Naive thymus-derived CD4-positive, alpha-beta T cell (primary cell): ENCODE measurements at regions not wholly inside any gene's neighbourhood (a gene's known extent, or its start where the extent isn't known, plus 50 kb on each side); places are given as distances from the start of the nearest gene placed in this dataset.
A peak's percentile ranks its signal among the peaks of the same experiment; 100 is the strongest.

ENCODE experiments used
- ATAC-seq: fragments of 150-1000 bp; cut with Tn5 transposase; 2 replicates; pipeline ENCODE4 v1.10.0; 2021; ENCODE audit warnings: mild to moderate bottlenecking, moderate library complexity
- CTCF ChIA-PET: fragments of 350-600 bp; sonication (Branson Sonifier 250); formaldehyde crosslinking; loops from one replicate; lab custom pipeline; 2021; ENCODE audit warnings: antibody characterized with exemption; lab: Charles Lee
- POLR2A ChIA-PET: fragments of 350-600 bp; sonication (Branson Sonifier 250); formaldehyde crosslinking; loops from one replicate; lab custom pipeline; 2021; ENCODE audit warnings: antibody characterized with exemption, inconsistent platforms; lab: Charles Lee
- DNase-seq, 9 donors: peaks; one replicate each; pipeline versions ENCODE4 v3.0.0 to v3.0.0-alpha.2; 2020 to 2022; ENCODE audit warnings: mixed read lengths in 1 of 9
- H3K27ac ChIP-seq: one replicate; pipeline ENCODE4 v1.7.0; 2013; ENCODE audit warnings: mild to moderate bottlenecking, low read depth, low read length, moderate library complexity
- H3K27me3 ChIP-seq, 2 donors: one replicate each; pipeline ENCODE4 v1.7.0; 2013; ENCODE audit warnings: low read length in 2 of 2, mild to moderate bottlenecking in 2 of 2, moderate library complexity in 2 of 2; ENCODE audit not compliant: control insufficient read depth in 2 of 2, insufficient read depth in 2 of 2
- H3K36me3 ChIP-seq, 3 experiments: 1 replicate in 2 of 3; 2 replicates in 1 of 3; pipeline ENCODE4 v1.7.0; 2013; ENCODE audit warnings: low read length in 3 of 3, mild to moderate bottlenecking in 3 of 3, moderate library complexity in 1 of 3; ENCODE audit not compliant: insufficient read depth in 3 of 3, control insufficient read depth in 2 of 3
- H3K4me1 ChIP-seq, 2 donors: one replicate each; pipeline ENCODE4 v1.7.0; 2013; ENCODE audit warnings: low read length in 2 of 2, mild to moderate bottlenecking in 2 of 2, moderate library complexity in 1 of 2; ENCODE audit not compliant: control insufficient read depth in 2 of 2, insufficient read depth in 2 of 2
- H3K4me3 ChIP-seq: 2 replicates; pipeline ENCODE4 v1.7.0; 2013; ENCODE audit warnings: mild to moderate bottlenecking, low read length
- H3K9me3 ChIP-seq, 3 experiments: 1 replicate in 2 of 3; 2 replicates in 1 of 3; pipeline ENCODE4 v1.7.0; 2013; ENCODE audit warnings: low read length in 3 of 3; ENCODE audit not compliant: control insufficient read depth in 2 of 3
- H3K27ac Mint-ChIP-seq, 9 donors: one replicate each; pipeline ENCODE4 v1.8.0; 2020 to 2022; ENCODE audit warnings: mixed read lengths in 9 of 9, mild to moderate bottlenecking in 8 of 9, moderate library complexity in 5 of 9, inconsistent platforms in 2 of 9
- H3K27me3 Mint-ChIP-seq, 5 donors: one replicate each; pipeline ENCODE4 v1.8.0; 2021 to 2022; ENCODE audit warnings: mixed read lengths in 5 of 5, mild to moderate bottlenecking in 1 of 5
- H3K36me3 Mint-ChIP-seq, 5 donors: one replicate each; pipeline ENCODE4 v1.8.0; 2020 to 2022; ENCODE audit warnings: mixed read lengths in 5 of 5, mild to moderate bottlenecking in 3 of 5, inconsistent platforms in 1 of 5
- H3K4me1 Mint-ChIP-seq, 7 donors: one replicate each; pipeline ENCODE4 v1.8.0; 2020 to 2022; ENCODE audit warnings: mixed read lengths in 7 of 7, mild to moderate bottlenecking in 3 of 7, inconsistent platforms in 1 of 7
- H3K4me3 Mint-ChIP-seq, 10 donors: one replicate each; pipeline ENCODE4 v1.8.0; 2020 to 2022; ENCODE audit warnings: mild to moderate bottlenecking in 10 of 10, mixed read lengths in 10 of 10, moderate library complexity in 6 of 10, inconsistent platforms in 2 of 10
- H3K9me3 Mint-ChIP-seq, 11 donors: one replicate each; pipeline ENCODE4 v1.8.0; 2020 to 2022; ENCODE audit warnings: mixed read lengths in 11 of 11, mild to moderate bottlenecking in 4 of 11, inconsistent platforms in 1 of 11, moderate library complexity in 1 of 11
- intact Hi-C, 2 donors: fragments of 100-400 bp; cut with micrococcal nuclease; formaldehyde crosslinking; loops; one replicate each; pipeline ENCODE4 v1.15.1; 2023

- H3K27me3 ChIP-seq = no peaks in the 10 kb centered on the region
- POLR2A ChIA-PET = interaction anchor here (0.6 kb wide), 1 partner anchor 101 kb away, joined by 3 read pairs; no protein-coding TSS in a partner anchor
These were observed 141.8 kb upstream of the DYRK2 start for GRCh38 chr12:67506739-67507138.

DNA sequence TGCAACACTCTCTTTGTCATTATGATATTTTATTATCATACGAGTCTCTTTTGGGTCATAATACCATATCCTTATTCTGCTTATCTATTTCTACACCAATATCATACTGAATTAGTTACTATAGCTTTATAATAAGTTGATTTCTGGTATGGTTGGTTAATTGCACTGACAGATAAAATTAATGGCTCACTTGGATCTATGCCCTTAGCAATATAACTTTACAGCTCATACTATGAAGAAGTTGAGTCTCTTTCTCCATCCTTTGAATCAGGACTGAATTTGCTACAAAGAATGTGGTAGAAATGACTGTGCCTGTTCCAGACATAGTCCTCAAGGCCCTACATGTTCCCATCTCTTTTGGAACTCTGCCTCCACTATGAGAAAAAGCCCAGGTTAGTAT, 139.7 kb upstream of the DYRK2 start:
- Mint-ChIP-seq H3K9me3 (peaks cover 0 to 2% (median 0%) of the 10 kb centered on the region in 11 donors), H3K4me1 (peaks cover 9 to 33% (median 26%) of the 10 kb centered on the region in 7 donors), H3K36me3 (peaks cover 0 to 5% (median 0%) of the 10 kb centered on the region in 5 donors), H3K27ac (no peak overlapping the region), H3K27me3 (peaks cover 0 to 12% (median 0%) of the 10 kb centered on the region in 5 donors), H3K4me3 (no peak overlapping the region)
- H3K27ac ChIP-seq = no peak overlapping the region
- peaks cover 5 to 11% of the 10 kb centered on the region in 2 donors for H3K4me1 ChIP-seq
- intact Hi-C loops = no loop called here
- no peaks in the 10 kb centered on the region for H3K36me3 ChIP-seq
- no peak overlapping the region for H3K4me3 ChIP-seq
- ChIA-PET CTCF (no interaction called here), POLR2A (interaction anchor here (0.6 kb wide), 2 partner anchors 36 to 40 kb away, joined by 3 read pairs; no protein-coding TSS in a partner anchor)
- H3K27me3 ChIP-seq = no peaks in the 10 kb centered on the region
- DNase-seq (no peak), ATAC-seq (no peak)
- no peaks in the 10 kb centered on the region for H3K9me3 ChIP-seq

More at GRCh38 chr12:67506739-67507138, 141.8 kb upstream of the DYRK2 start:
- Mint-ChIP-seq H3K4me3 (no peak overlapping the region), H3K27me3 (peaks cover 0 to 5% (median 0%) of the 10 kb centered on the region in 5 donors), H3K27ac (no peak overlapping the region), H3K9me3 (peaks cover 0 to 4% (median 0%) of the 10 kb centered on the region in 11 donors), H3K36me3 (peaks cover 0 to 2% (median 0%) of the 10 kb centered on the region in 5 donors), H3K4me1 (peaks cover 0 to 31% (median 19%) of the 10 kb centered on the region in 7 donors)
- DNase-seq = no peak
- Histone ChIP-seq H3K9me3 (no peaks in the 10 kb centered on the region), H3K4me1 (peaks cover 0 to under 1% of the 10 kb centered on the region in 2 donors), H3K4me3 (no peak overlapping the region), H3K36me3 (no peaks in the 10 kb centered on the region), H3K27ac (no peak overlapping the region)
- intact Hi-C loops = no loop called here
- no peak for ATAC-seq
- CTCF ChIA-PET = no interaction called here

GRCh38 chr12:67509666-67510386, 138.7 kb upstream of the DYRK2 start:
- ChIA-PET CTCF (no interaction called here), POLR2A (interaction anchor here (0.6 to 0.8 kb wide), 2 partner anchors 120 to 126 kb away, joined by 3 read pairs; no protein-coding TSS in a partner anchor)
- no peaks in the 10 kb centered on the region for H3K9me3 ChIP-seq
- intact Hi-C loops = no loop called here
- H3K27me3 ChIP-seq = no peaks in the 10 kb centered on the region
- H3K4me3 Mint-ChIP-seq = no peak overlapping the region
- H3K9me3 Mint-ChIP-seq = peaks cover 0 to 2% (median 0%) of the 10 kb centered on the region in 11 donors
- no peak for ATAC-seq
- no peaks in the 10 kb centered on the region for H3K36me3 ChIP-seq
- H3K27me3 Mint-ChIP-seq = peaks cover 0 to 12% (median 0%) of the 10 kb centered on the region in 5 donors
- no peak overlapping the region for H3K4me3 ChIP-seq
- peaks cover 14 to 41% (median 33%) of the 10 kb centered on the region in 7 donors for H3K4me1 Mint-ChIP-seq
- peaks cover 14 to 19% of the 10 kb centered on the region in 2 donors for H3K4me1 ChIP-seq
- no peak overlapping the region for H3K27ac ChIP-seq
- H3K36me3 Mint-ChIP-seq = peaks cover 0 to 5% (median 0%) of the 10 kb centered on the region in 5 donors
- peak overlapping the region in 1 of 9 donors; percentile 5 for H3K27ac Mint-ChIP-seq
- DNase-seq = no peak

DNA sequence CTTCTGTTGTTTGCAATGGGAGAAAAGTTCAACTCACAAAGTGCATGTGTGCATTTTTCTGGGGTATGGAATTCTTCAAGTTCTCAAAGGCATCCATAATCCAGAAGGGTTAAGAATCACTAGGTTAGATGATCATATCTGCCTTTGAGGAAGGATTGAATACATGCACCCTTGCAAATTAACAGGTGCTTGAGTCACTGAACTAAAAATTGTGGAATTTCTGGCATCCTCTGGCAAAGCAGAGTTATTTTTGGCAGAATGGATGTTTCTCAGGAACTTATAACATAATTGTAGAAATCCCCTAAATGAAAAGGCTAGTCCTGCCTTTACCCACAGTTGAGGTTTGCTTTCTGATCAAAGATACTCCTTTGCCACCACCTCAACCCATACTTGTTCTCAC, 136.5 kb upstream of the DYRK2 start:
- peaks cover 0 to 12% (median 0%) of the 10 kb centered on the region in 5 donors for H3K27me3 Mint-ChIP-seq
- H3K27ac Mint-ChIP-seq = peak overlapping the region in 2 of 9 donors; percentile 5 to 19
- peaks cover 0 to 2% (median 0%) of the 10 kb centered on the region in 11 donors for H3K9me3 Mint-ChIP-seq
- POLR2A ChIA-PET = interaction anchor here (0.6 to 1.6 kb wide), 5 partner anchors 13 to 233 kb away, joined by 3 to 5 read pairs (median 4); partner anchors contain the start of gene DYRK2
- DNase-seq = peak in 1 of 9 donors; percentile 12
- H3K27ac ChIP-seq = no peak overlapping the region
- CTCF ChIA-PET = interaction anchor here (0.8 to 1.6 kb wide), 2 partner anchors 15 to 19 kb away, joined by 3 read pairs; no protein-coding TSS in a partner anchor
- H3K4me3 Mint-ChIP-seq = peak overlapping the region in 2 of 10 donors; percentile 5 to 26
- H3K36me3 Mint-ChIP-seq = peaks cover 0 to 5% (median 0%) of the 10 kb centered on the region in 5 donors
- no peaks in the 10 kb centered on the region for H3K27me3 ChIP-seq
- H3K9me3 ChIP-seq = no peaks in the 10 kb centered on the region
- H3K36me3 ChIP-seq = no peaks in the 10 kb centered on the region
- H3K4me3 ChIP-seq = no peak overlapping the region
- H3K4me1 Mint-ChIP-seq = peaks cover 34 to 63% (median 55%) of the 10 kb centered on the region in 7 donors
- H3K4me1 ChIP-seq = peaks cover 34 to 39% of the 10 kb centered on the region in 2 donors
- ATAC-seq = no peak
- intact Hi-C loops = no loop called here

GRCh38 chr12:67514502-67514901, 134.0 kb upstream of the DYRK2 start:
- ChIA-PET POLR2A (interaction anchor here (0.9 to 1.2 kb wide), 2 partner anchors 22 to 116 kb away, joined by 3 to 5 read pairs; no protein-coding TSS in a partner anchor), CTCF (interaction anchor here (0.7 to 1.2 kb wide), 2 partner anchors 10 to 73 kb away, joined by 3 to 4 read pairs; no protein-coding TSS in a partner anchor)
- Histone ChIP-seq H3K4me1 (peaks cover 34 to 39% of the 10 kb centered on the region in 2 donors), H3K27me3 (no peaks in the 10 kb centered on the region), H3K27ac (no peak overlapping the region), H3K9me3 (no peaks in the 10 kb centered on the region), H3K36me3 (no peaks in the 10 kb centered on the region), H3K4me3 (no peak overlapping the region)
- peak overlapping the region in 4 of 10 donors; percentile 16 to 81 (median 70) for H3K4me3 Mint-ChIP-seq
- peaks cover 0 to 12% (median 0%) of the 10 kb centered on the region in 5 donors for H3K27me3 Mint-ChIP-seq
- H3K27ac Mint-ChIP-seq = peak overlapping the region in 4 of 9 donors; percentile 30 to 85 (median 50)
- intact Hi-C loops = loop anchor here (2.0 kb wide), 2 partner anchors 32 to 136 kb away; no protein-coding TSS in a partner anchor
- peaks cover 35 to 69% (median 58%) of the 10 kb centered on the region in 7 donors for H3K4me1 Mint-ChIP-seq
- H3K36me3 Mint-ChIP-seq = peaks cover 0 to 5% (median 0%) of the 10 kb centered on the region in 5 donors
- peaks cover 0 to 2% (median 0%) of the 10 kb centered on the region in 11 donors for H3K9me3 Mint-ChIP-seq
- DNase-seq = no peak
- no peak for ATAC-seq

DNA sequence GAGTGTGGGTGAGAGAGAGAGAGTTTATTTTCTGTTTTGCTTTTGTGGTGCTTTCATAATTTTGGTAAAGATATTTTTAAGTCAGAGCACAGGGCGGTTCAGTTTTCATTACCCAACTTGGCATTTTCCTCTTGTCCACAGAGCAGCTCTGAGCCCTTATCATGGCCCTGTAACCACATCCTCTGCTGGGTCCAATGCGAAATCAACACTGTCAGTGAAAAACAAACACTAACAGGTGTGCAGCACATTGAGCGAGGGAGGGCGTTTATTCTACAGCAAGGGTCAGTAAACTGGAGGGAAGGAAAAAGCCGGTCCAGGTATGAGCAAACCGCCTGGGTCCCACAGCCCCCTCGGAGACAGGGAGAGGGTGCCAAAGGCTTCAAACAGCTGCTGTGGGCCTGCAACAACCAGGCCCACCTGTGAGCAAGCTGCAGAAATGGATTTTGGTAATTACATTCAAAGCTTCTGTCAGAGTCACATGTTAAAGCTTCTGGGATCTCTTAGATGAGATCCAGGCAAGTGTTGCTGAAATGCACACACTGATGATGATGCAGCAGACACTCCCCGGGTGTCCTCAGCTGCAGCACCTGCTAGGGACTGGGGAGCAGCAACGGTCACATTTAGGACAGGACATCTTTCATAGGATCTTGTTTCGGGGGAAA, 132.7 kb upstream of the DYRK2 start:
- peak overlapping the region; percentile 40 to 90 (median 79) for H3K27ac Mint-ChIP-seq

More for the DNA sequence above, 132.7 kb upstream of the DYRK2 start:
- Histone ChIP-seq H3K4me3 (peak overlapping the region; percentile 37), H3K27me3 (no peaks in the 10 kb centered on the region), H3K9me3 (no peaks in the 10 kb centered on the region), H3K27ac (no peak overlapping the region), H3K4me1 (peaks cover 34 to 39% of the 10 kb centered on the region in 2 donors), H3K36me3 (no peaks in the 10 kb centered on the region)
- H3K4me3 Mint-ChIP-seq = peak overlapping the region; percentile 52 to 81 (median 72)
- H3K9me3 Mint-ChIP-seq = peaks cover 0 to 2% (median 0%) of the 10 kb centered on the region in 11 donors
- ATAC-seq (peak; percentile 82), DNase-seq (peak in 8 of 9 donors; percentile 11 to 70 (median 50))
- H3K27me3 Mint-ChIP-seq = peaks cover 0 to 15% (median 0%) of the 10 kb centered on the region in 5 donors
- intact Hi-C loops = loop anchor here (1.0 to 5.0 kb wide), 12 partner anchors 33 to 426 kb away; no protein-coding TSS in a partner anchor
- POLR2A ChIA-PET = interaction anchor here (0.8 to 1.7 kb wide), 6 partner anchors 30 to 139 kb away, joined by 3 to 12 read pairs (median 6); partner anchors contain the start of gene DYRK2
- peaks cover 36 to 65% (median 54%) of the 10 kb centered on the region in 7 donors for H3K4me1 Mint-ChIP-seq
- CTCF ChIA-PET = interaction anchor here (0.8 kb wide), 1 partner anchor 73 kb away, joined by 3 read pairs; no protein-coding TSS in a partner anchor
- H3K36me3 Mint-ChIP-seq = peaks cover 0 to 3% (median 0%) of the 10 kb centered on the region in 5 donors
